CMK (cell line): ENCODE measurements at regions not wholly inside any gene's neighbourhood (a gene's known extent, or its start where the extent isn't known, plus 50 kb on each side); places are given as distances from the start of the nearest gene placed in this dataset.
"Not testable (repeated sequence)": the region's sequence is repeated elsewhere in the genome, so short reads cannot be mapped to it uniquely, and the experiment has no call there.

ENCODE experiments used
- DNase-seq: peaks from one replicate; pipeline ENCODE4 v3.0.0-alpha.2; 2010; ENCODE audit warnings: low read depth

- no peak for DNase-seq
Measured at GRCh38 chr2:72031346-72032110, 116.1 kb downstream of the CYP26B1 start.

DNA sequence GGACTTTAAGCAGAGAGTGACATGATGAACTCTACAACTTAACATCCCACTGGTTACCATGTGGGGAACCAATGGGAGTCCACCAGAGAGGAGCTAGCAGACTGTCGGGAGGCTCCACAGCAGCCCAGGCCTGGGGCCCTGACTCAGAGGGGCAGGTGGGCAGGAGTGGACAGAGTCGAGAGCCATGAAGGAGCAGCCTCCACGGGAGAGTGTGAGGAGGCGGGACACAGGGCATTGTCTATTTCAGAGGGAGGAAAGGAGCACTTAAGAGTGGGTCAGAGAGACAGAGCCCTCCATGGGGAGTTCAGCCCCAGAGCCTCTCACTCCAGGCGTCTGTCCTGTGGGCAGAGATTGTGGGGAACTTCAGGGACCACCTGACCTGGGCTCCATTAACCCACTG lies 118.7 kb downstream of the CYP26B1 start:
- DNase-seq, result no peak

- DNase-seq, result no peak
Measured at GRCh38 chr2:72028351-72028995, 119.2 kb downstream of the CYP26B1 start.

GRCh38 chr2:72027426-72028161 lies 120.1 kb downstream of the CYP26B1 start:
- DNase-seq, result no peak

GRCh38 chr2:72026819-72027425 lies 120.7 kb downstream of the CYP26B1 start:
- no peak for DNase-seq

- DNase-seq, result no peak
Measured at GRCh38 chr2:72024451-72025175, 123.0 kb downstream of the CYP26B1 start.

DNA sequence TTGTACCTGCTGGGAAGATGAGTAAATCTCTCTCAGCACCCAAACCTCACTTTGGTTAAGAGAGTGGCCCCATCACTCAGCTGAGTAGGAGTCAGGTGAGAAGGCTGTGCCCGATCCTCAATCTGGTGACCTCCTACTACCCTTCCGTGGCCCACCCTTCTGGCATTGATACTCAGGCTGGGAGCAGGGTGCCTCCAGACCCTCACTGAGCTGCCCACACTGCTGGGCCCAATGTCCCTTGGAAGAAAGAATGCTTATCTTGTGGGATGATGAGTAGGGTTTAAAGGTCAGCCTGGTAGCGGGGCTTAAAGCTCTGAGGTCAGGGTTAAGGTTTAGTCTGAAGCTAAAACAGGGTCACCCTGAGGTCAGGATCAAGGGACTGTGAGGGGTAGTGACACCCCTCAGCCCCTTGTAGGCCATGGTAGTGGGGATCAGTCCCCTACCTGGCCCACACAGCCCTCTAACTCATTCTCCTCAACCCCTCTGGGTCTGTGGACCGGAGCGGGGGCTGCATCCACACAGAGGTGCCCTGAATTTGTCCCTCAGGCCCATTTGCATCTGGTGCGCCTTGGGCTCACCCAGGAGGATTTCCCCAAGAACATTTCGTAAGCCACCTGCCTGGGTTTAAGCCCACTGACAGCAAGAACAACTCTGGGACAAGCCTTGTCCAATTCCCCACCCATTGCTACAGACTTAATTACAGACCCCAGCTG lies 123.8 kb downstream of the CYP26B1 start:
- no peak for DNase-seq

DNA sequence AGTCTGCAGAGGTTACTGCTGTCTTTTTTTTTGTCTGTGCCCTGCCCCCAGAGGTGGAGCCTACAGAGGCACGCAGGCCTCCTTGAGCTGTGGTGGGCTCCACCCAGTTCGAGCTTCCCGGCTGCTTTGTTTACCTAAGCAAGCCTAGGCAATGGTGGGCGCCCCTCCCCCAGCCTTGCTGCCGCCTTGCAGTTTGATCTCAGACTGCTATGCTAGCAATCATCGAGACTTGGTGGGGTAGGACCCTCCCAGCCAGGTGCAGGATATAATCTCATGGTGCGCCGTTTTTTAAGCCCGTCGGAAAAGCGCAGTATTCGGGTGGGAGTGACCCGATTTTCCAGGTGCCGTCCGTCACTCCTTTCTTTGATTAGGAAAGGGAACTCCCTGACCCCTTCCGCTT lies 126.3 kb downstream of the CYP26B1 start:
- DNase-seq, result not testable (repeated sequence)

DNA sequence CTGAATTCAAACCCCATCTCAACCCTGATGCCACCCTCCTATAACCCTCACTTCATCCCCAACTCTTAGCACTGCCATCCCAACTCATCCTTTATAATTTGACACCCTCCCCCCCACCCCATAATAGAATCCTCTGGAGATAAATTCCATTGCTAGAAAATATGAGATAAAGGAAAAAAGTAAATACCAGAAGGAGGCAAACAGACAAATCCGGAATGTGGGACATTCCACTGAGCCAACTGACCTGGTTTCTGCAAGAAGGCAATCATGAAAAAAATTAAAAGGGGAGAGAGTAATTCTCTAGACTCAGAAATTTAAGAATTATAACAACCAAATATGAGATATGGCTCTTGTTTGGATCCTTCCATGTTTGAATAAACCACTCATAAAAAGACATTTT lies 132.4 kb downstream of the CYP26B1 start:
- DNase-seq, result no peak

GRCh38 chr2:72014831-72015230 lies 132.8 kb downstream of the CYP26B1 start:
- no peak for DNase-seq

DNA sequence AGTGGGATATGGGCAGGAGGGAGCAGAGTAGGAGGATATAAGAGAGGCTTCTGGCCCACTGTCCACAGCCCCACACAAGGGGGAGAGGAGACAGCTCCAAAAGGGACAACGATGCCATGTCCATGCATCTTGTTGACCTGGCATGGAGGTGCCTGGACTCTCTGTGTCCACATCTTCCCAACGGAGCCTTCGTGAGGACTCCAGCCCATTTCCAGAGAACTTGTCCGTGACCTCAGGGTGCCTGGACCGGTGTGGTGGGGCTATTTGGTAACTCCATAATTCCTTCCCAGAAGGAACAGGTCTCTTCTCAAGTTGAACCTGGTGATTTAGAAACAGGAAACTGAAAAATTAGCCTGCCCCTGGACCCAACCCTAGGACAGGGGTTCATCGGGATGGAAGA lies 133.9 kb downstream of the CYP26B1 start:
- DNase-seq, result no peak

GRCh38 chr2:72012886-72013574 lies 134.6 kb downstream of the CYP26B1 start:
- DNase-seq, result no peak

DNA sequence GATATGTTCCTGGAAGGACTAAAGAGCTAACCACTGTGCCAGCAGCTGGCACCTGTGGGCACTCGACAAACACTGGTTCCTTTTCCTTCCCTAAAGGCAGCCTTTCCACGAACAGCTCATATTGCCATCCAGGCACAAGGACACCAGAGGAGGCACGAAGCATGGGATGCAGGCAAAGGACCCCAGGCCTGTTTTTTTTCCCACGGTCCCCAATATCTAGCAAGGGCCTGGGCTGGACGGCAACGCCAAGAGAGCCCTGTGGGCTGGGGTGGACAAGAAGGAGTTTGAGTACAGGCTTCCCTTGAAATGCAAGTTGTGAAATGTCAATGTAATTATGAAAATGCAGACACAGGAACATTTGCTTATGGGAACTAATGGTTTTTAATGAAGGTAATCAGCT lies 135.9 kb downstream of the CYP26B1 start:
- no peak for DNase-seq

- DNase-seq, result no peak
Measured at GRCh38 chr2:72011370-72011689, 136.3 kb downstream of the CYP26B1 start.

DNA sequence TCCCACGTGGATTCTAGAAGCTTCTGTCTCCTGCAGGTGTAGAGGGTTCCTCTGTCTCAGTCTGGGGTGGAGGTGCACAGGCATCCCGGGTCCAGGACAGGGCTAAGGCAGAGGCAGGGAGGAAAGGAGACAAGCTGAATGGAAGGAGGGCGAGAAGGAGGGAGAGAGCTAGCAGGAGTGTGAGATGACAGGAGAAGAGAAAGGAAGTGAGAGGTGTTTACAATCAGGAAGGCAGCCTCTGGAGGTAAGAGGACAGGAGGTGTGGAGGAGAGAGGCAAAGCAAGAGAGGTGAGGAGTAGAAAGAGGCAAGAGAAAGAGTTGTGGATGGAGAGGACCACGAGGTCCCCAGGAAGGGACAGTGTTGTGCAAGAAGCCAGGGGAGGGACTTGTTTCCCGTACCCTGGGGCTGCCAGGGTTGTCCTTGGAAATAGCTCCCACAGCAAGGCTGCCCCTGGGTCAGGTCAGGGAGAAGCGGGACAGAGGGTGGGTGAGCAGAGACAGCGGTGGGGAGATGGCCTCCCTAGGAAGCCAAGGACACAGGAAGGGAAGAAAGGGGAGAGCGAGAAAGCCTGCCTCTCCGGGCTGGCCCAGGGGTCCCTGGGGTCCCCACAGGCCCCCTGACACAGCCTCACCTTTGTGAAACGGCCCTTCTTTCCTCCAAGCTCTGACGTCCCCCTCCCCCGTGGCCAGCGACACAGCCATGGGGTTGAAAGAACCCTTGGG lies 136.9 kb downstream of the CYP26B1 start:
- DNase-seq, result no peak

GRCh38 chr2:72008608-72009007 lies 139.1 kb downstream of the CYP26B1 start:
- no peak for DNase-seq

GRCh38 chr2:72007402-72007801 lies 140.3 kb downstream of the CYP26B1 start:
- DNase-seq, result no peak

DNA sequence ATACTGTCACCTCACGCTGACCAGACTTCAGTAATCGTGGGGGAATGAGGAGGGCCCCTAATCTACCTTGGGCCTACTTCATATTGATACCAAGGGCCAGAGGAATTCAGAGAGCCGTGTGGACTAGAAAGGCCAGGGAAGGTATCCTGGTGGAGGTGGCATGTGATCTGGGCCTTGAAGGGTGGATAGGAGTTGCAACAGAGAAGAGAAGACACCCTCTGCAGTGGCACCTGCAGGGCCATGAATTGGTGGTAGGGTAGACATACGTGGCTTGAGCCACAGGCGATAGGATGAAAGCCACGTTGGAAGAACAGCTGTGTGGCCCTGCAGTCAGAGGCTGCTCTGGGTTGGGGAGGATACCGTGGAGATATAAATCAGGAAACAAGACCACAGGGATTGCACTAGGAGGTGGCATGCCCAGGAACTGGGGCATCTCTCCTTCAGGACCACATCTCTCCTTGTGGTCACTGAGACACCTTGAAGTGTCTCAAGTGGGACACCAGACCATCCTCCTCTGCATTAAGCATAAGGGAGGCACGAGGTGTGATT lies 141.4 kb downstream of the CYP26B1 start:
- no peak for DNase-seq

GRCh38 chr2:72004976-72005375 lies 142.7 kb downstream of the CYP26B1 start:
- DNase-seq, result no peak
